ENCODE measurements at regions not wholly inside any gene's neighbourhood (a gene's known extent, or its start where the extent isn't known, plus 50 kb on each side); places are given as distances from the start of the nearest gene placed in this dataset.

DNA sequence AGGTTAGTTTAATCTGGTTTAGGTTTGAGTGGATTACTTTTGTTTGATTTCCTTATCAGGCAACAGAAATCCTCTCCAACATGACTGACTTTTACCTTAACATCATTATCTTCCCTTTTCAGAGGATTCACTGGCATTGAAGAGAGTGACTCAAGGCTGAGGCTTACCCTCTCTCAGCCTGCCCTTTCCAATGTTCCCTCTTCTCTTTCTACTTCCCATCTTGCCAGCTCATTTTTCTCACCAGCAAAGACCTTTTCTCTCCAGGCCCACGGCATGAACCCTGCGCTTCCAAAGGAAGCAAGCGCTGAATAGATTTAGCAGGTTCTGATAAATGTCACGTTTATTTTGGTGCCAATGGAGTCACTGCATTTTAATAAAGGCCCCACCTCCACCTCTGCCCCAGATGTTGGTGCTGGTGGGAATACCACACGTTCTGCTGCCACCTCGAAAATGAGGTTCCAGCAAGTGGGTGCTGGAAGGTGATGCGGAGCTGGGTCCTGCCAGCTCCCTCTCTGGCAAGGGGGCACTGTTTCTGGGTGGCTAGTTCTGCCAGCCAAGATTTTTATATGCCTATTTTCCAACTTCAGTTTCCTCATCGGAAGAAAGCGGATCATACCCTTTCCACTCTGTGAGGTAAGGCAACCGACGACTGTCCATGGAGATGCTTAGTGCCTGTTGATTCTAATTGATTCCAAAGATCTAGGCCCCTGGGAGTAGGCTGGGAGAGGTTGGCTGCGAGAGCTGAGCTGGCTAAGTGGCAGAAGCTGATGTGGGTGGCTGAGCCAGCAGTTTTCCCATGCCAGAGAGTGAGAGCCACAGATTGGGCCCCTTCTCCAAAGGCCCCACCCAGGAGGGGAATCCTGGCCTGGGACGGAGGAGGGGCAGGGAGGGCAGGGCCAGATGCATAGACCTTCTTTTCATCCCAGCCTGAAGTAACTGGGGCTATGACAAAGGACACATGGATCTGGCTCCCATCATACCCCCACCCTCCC, 87.7 kb upstream of the MAFB start:
- H3K9ac ChIP-seq (ENCODE audit: low read depth, low read length), result no peak overlapping the region
- no peaks in the 10 kb centered on the region for H3K9me3 ChIP-seq (ENCODE audit: control insufficient read depth, insufficient read depth, low read length)
- peaks cover 14% of the 10 kb centered on the region for H3K4me1 ChIP-seq (ENCODE audit: insufficient read depth, low read length)
- no peaks in the 10 kb centered on the region for H3K36me3 ChIP-seq (ENCODE audit: insufficient read depth, low read length)

DNA sequence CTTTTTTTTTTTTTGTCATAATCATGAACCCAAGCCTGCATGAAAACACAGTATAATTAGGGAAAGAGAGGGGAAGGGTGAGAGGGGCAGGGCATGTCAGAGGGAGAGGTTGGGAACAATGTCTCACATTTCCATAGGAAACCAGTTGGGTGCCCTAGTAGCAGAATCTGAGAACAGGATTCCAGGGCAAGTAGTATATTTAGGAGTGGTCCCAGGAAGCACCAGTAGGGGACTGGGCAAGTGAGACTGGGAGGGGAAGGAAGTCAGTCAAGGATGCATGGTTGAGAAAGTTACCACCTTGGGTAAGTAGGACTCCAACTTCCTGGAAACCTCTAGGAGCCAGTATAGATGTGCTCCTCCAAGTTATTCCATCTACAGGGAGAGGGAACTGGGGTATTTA, 88.6 kb upstream of the MAFB start:
- H3K4me1 ChIP-seq (ENCODE audit: insufficient read depth, low read length), result peaks cover 14% of the 10 kb centered on the region
- no peak overlapping the region for H3K9ac ChIP-seq (ENCODE audit: low read depth, low read length)
- no peaks in the 10 kb centered on the region for H3K9me3 ChIP-seq (ENCODE audit: control insufficient read depth, insufficient read depth, low read length)
- H3K36me3 ChIP-seq (ENCODE audit: insufficient read depth, low read length), result no peaks in the 10 kb centered on the region

DNA sequence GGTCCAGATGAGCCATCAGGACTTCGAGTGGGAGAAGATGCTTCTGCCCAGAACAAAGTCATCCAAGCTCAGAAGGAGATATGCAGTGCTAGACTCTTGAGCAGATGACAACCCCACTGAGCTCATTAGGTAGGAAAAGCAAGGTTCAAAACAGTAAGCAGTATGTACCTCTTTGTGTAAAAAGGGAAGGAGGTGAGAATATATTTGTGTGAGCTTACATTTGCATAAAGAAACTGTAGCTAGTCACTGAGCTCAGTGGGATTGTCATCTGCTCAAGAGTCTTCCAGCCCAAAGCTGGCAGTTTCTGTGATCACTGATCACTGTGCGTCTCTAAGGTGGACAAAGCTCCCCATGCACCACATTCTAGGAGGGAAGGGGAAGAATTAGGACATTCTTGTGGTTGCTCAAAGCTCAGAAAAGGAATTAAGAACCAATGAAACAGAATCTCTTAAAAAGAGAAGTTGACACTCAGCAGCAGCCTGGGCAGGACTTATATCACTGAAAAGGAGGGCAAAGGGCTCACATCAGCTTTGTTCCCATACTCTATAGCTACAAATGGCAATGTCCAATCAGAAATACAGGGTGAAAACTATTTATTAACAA, 90.0 kb upstream of the MAFB start:
- Histone ChIP-seq H3K9ac (ENCODE audit: low read depth, low read length) (no peak overlapping the region), H3K4me1 (ENCODE audit: insufficient read depth, low read length) (peaks cover 14% of the 10 kb centered on the region), H3K36me3 (ENCODE audit: insufficient read depth, low read length) (no peaks in the 10 kb centered on the region), H3K9me3 (ENCODE audit: control insufficient read depth, insufficient read depth, low read length) (no peaks in the 10 kb centered on the region)

DNA sequence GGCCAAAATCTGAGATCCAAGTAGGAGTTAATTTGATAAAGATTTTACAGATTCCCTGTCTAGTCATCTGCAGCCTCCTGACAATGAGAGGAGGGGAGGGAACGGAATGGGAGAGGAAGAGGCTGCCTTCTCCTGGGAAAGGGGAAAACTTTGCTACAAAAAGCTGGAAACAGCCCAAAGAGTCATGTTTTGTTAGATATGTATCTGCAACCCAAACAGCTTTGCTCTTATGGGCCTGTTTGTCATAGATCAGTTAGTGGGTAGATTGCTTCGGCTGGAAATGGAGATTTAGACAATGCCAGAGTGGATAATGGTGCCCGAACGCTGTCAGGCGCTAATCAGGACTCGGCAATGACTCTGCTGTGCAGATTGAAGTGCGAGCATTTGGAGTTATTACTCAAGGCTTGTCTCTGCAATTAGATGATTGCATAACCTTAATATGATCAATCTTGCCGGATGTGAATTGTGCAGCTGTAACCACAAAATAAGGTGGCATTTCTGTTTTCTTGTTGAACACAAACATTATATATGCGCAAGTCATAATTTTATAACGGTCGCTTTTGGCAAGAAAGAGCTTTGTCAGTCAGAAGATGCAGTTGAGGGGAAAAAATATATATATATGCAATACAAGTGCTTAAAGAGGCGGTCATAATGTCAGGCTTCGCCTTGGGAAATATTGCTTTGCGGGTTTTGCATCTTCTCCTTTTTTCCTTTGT, 92.4 kb upstream of the MAFB start:
- Histone ChIP-seq H3K4me1 (ENCODE audit: insufficient read depth, low read length) (peaks cover 12% of the 10 kb centered on the region), H3K9me3 (ENCODE audit: control insufficient read depth, insufficient read depth, low read length) (no peaks in the 10 kb centered on the region), H3K36me3 (ENCODE audit: insufficient read depth, low read length) (no peaks in the 10 kb centered on the region), H3K9ac (ENCODE audit: low read depth, low read length) (no peak overlapping the region)

DNA sequence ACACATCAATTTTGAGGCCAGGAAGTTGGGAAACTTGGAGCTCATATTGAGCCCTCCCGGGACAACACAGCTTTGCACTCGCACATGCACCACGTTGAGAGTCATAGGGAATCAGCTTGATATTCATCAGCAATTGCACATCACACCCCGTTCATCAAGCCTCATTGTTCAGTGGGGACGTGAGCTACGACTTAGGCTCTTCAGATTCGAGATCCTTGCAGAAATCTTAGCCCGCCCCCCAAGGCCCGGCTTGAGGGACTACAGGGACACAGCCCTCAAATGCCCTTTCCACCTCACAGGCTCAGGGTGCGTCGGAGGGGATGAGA, 93.0 kb upstream of the MAFB start:
- Histone ChIP-seq H3K9ac (ENCODE audit: low read depth, low read length) (no peak overlapping the region), H3K9me3 (ENCODE audit: control insufficient read depth, insufficient read depth, low read length) (no peaks in the 10 kb centered on the region), H3K36me3 (ENCODE audit: insufficient read depth, low read length) (no peaks in the 10 kb centered on the region), H3K4me1 (ENCODE audit: insufficient read depth, low read length) (peaks cover 6% of the 10 kb centered on the region)

DNA sequence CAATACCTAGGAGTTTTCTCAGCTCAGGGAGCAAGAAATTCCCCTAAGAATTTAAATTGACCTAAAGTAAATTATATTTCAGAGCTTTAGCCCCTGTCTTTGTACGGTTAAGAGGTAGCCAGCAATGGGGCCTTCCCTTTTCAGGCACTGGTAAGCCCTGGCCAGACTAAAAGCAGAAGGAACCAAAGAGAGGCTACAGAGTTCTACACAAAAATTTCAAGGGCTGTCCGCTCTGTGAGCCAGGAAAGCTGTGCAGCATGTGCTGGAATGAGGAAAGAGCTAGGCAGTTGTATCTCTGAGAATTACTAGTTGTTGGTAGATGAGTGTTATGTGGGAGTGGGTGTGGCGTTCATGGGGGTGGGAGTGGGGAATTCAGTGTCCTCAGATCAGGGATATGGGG, 96.3 kb upstream of the MAFB start:
- Histone ChIP-seq H3K36me3 (ENCODE audit: insufficient read depth, low read length) (no peaks in the 10 kb centered on the region), H3K4me1 (ENCODE audit: insufficient read depth, low read length) (no peaks in the 10 kb centered on the region), H3K9ac (ENCODE audit: low read depth, low read length) (no peak overlapping the region), H3K9me3 (ENCODE audit: control insufficient read depth, insufficient read depth, low read length) (no peaks in the 10 kb centered on the region)

DNA sequence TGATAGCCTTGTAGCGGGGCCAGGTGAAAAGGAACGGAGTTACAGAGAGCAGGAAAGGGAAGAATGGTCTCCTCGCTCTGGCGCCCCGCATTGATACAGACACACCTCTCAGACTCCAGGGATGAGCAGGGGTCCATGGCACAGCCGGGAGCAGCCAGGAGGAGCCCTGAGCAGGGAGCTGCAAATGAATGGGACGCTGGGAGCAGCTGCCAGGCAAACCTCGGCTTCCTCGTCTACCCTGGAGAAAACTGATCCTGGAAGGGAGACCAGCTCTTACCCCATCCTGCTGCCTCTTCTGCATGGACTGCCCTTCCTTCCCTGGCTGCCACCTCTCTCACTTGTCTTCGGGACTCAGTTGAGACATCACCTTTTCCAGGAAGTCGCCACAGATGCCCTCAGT, 97.3 kb upstream of the MAFB start:
- no peak overlapping the region for H3K9ac ChIP-seq (ENCODE audit: low read depth, low read length)
- no peaks in the 10 kb centered on the region for H3K9me3 ChIP-seq (ENCODE audit: control insufficient read depth, insufficient read depth, low read length)
- H3K36me3 ChIP-seq (ENCODE audit: insufficient read depth, low read length), result no peaks in the 10 kb centered on the region
- no peaks in the 10 kb centered on the region for H3K4me1 ChIP-seq (ENCODE audit: insufficient read depth, low read length)

DNA sequence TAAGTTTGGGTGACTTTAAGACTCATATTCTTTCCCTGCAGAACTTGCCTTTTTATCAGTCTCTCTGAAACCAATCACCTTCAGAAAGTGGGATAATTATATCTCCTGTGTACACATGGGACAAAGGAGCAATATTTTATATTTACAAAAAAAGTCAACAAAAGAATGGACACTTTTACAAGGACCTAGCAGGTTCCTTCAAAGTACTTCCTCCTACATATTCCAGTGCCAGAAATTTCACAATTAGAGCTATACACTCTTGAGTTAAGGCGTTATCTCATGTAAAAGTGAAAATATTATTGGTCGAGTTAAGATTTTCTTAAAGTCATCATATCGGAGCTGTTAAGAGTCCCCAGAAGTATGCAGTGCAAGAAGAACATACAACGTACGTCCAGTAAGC, 98.9 kb upstream of the MAFB start:
- no peak overlapping the region for H3K9ac ChIP-seq (ENCODE audit: low read depth, low read length)
- no peaks in the 10 kb centered on the region for H3K9me3 ChIP-seq (ENCODE audit: control insufficient read depth, insufficient read depth, low read length)
- H3K4me1 ChIP-seq (ENCODE audit: insufficient read depth, low read length), result no peaks in the 10 kb centered on the region
- no peaks in the 10 kb centered on the region for H3K36me3 ChIP-seq (ENCODE audit: insufficient read depth, low read length)

DNA sequence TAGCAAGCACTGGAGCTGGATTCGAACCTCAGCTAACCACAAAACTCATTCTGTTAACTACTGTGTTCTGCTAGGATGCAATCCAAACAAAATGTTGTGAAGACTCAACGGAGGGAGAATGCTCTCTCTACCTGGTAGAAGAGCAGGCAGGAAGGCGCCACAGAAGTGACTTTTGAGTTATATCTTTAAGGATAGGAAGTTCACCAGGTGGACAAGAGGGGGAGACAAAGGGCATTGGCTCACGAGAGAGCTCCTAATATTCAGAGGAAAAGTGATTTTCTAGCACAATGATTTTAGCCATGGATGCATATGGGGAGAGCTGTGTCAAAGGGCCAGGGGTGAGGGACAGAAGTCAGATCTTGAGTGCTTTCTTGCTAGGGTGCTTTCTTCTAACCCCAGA, 108.4 kb upstream of the MAFB start:
- Histone ChIP-seq H3K9ac (ENCODE audit: low read depth, low read length) (no peak overlapping the region), H3K4me1 (ENCODE audit: insufficient read depth, low read length) (no peaks in the 10 kb centered on the region), H3K36me3 (ENCODE audit: insufficient read depth, low read length) (no peaks in the 10 kb centered on the region), H3K9me3 (ENCODE audit: control insufficient read depth, insufficient read depth, low read length) (no peaks in the 10 kb centered on the region)

DNA sequence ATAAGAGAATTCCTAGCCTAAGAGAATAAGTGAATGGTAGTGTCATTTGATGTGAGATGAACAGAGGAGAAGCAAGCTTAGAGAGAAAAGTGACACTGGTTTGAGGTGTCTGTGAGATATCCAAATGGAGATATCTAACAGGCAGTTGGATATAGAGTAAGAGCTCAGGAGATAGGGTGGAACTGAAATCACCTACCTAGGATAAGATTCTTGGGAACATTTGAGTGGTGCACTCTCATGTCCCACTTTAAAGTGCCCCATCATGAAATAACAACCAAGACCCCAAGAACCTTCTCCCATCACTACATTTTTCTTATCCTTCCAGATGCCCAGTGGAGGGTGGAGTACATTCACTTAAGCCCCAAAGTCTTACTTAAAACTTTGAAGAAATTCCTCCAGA, 109.0 kb upstream of the MAFB start:
- Histone ChIP-seq H3K4me1 (ENCODE audit: insufficient read depth, low read length) (no peaks in the 10 kb centered on the region), H3K9ac (ENCODE audit: low read depth, low read length) (no peak overlapping the region), H3K36me3 (ENCODE audit: insufficient read depth, low read length) (no peaks in the 10 kb centered on the region), H3K9me3 (ENCODE audit: control insufficient read depth, insufficient read depth, low read length) (no peaks in the 10 kb centered on the region)

DNA sequence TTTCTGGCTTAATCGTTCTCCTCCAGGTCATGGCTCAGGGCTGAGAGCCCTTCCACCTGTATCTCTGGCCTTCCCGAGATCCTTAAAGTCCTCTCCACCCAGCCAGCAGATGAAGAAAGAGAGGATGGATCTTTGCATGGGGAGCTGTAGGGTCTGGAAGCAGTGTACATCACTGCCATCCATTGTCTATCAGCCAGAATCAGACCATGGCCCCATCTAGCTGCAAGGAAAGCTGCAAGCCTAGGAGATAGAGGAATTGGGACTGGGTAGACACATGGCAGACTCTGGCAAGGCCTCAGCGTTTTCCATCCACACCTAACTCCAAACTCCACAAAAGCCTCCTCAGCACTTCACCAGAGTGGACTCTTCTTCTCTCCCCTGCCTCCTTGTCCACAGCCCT, 113.8 kb upstream of the MAFB start:
- H3K36me3 ChIP-seq (ENCODE audit: insufficient read depth, low read length), result no peaks in the 10 kb centered on the region
- H3K9ac ChIP-seq (ENCODE audit: low read depth, low read length), result no peak overlapping the region
- H3K9me3 ChIP-seq (ENCODE audit: control insufficient read depth, insufficient read depth, low read length), result no peaks in the 10 kb centered on the region
- H3K4me1 ChIP-seq (ENCODE audit: insufficient read depth, low read length), result no peaks in the 10 kb centered on the region

DNA sequence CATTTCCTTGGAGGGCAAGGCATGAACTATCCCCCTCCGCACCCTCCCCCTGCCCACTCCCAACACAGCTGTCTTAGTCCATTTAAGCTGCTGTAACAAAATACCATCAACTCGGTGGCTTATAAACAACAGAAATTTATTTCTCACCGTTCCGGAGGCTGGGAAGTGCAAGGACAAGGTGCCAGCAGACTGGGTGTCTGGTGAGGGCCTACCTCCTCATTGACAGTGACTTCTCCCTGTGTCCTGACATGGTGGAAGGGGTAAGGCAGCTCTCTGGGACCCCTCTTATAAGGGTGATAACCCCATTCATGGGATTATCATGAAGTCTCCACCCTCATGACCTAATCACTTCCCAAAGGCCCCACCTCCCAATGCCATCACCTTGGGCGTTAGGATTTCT, 114.3 kb upstream of the MAFB start:
- Histone ChIP-seq H3K4me1 (ENCODE audit: insufficient read depth, low read length) (no peaks in the 10 kb centered on the region), H3K36me3 (ENCODE audit: insufficient read depth, low read length) (no peaks in the 10 kb centered on the region), H3K9me3 (ENCODE audit: control insufficient read depth, insufficient read depth, low read length) (no peaks in the 10 kb centered on the region), H3K9ac (ENCODE audit: low read depth, low read length) (no peak overlapping the region)

DNA sequence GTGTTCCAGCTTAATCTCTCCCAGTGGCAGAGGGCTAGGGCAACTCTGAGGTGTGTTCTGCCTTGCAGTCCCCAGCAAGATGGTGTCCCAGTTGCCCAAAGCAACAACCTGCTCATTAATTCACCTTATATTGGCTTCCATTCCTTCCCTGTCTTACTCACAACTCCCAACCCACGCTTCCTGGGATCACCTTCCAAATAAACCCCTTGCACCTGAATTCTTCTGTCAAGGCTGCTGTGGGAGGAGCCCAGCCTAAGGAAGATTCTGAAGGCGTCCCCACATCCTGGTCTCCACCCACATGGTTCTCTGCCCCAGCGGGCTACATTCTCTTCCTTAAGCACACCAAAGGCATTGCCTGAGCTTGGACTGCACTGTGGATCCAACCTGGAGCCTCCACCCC, 116.6 kb upstream of the MAFB start:
- H3K4me1 ChIP-seq (ENCODE audit: insufficient read depth, low read length), result no peaks in the 10 kb centered on the region
- H3K9me3 ChIP-seq (ENCODE audit: control insufficient read depth, insufficient read depth, low read length), result no peaks in the 10 kb centered on the region
- H3K9ac ChIP-seq (ENCODE audit: low read depth, low read length), result no peak overlapping the region
- no peaks in the 10 kb centered on the region for H3K36me3 ChIP-seq (ENCODE audit: insufficient read depth, low read length)

DNA sequence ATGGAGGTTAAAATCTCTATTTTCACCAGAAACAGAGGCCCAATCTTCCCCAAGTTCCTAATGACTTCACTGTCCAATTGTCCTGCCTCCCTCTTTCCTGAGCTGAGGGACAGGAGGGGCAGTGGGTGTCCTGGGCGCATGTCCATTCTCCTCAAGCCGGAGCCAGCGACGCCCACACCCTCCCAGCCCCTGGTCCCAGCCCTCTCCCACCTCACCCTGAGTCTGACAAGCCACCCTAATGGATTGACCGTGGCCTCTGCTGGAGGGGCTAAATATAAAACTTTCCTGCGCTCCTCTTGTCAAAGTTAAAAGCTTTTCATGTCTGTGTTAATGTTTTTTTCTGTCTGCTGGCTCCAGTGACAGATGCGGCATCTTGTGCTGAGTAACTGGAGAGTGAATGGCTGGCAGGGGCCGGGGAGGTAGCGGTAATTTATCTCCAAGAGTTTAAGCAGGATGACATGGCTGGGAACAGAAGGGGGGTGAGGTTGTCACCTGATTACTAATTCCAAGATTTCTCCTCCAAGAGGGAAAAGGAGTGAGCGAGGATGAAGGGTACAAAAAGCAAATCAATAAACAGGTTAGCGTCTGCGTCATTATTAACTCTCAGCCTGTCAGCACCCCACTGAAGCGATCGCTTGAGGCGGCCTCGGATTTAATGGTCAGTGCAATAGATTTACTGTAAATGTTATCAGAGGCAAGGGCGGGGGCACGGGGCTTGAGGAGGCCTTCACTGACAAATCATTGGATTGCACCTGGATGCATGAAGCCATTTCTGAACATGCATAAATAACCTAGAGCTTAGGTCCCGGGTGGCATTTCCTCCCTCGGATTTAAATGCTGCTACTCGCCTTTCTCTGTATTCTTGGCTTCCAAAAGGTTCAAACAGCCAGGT, 118.1 kb upstream of the MAFB start:
- Histone ChIP-seq H3K36me3 (ENCODE audit: insufficient read depth, low read length) (no peaks in the 10 kb centered on the region), H3K4me1 (ENCODE audit: insufficient read depth, low read length) (no peaks in the 10 kb centered on the region), H3K9ac (ENCODE audit: low read depth, low read length) (no peak overlapping the region), H3K9me3 (ENCODE audit: control insufficient read depth, insufficient read depth, low read length) (no peaks in the 10 kb centered on the region)

Data from ES-I3 (cell line).